CD14-positive monocyte (primary cell): ENCODE measurements at regions not wholly inside any gene's neighbourhood (a gene's known extent, or its start where the extent isn't known, plus 50 kb on each side); places are given as distances from the start of the nearest gene placed in this dataset.

Experiments
- DNase-seq, 3 donors: peaks; one replicate each; pipeline ENCODE4 v3.0.0-alpha.2; 2011 to 2022
- H2AFZ ChIP-seq: 2 replicates; pipeline ENCODE4 v1.6.0; 2012; ENCODE audit warnings: mild to moderate bottlenecking, low read depth, low read length, inconsistent platforms; ENCODE audit not compliant: insufficient read depth, poor library complexity, severe bottlenecking
- H3K27ac ChIP-seq, 2 donors: 1 replicate in 1 of 2; 2 replicates in 1 of 2; pipeline ENCODE4 v1.5.1; 2012 to 2013; ENCODE audit warnings: low read length in 2 of 2, control low read depth in 1 of 2, inconsistent platforms in 1 of 2, low read depth in 1 of 2, mild to moderate bottlenecking in 1 of 2
- H3K27me3 ChIP-seq, 2 donors: one replicate each; pipeline versions ENCODE4 v1.6.0 to v1.6.1; 2011 to 2013; ENCODE audit warnings: low read length in 2 of 2; ENCODE audit not compliant: control insufficient read depth in 2 of 2, insufficient read depth in 2 of 2
- H3K36me3 ChIP-seq, 2 donors: replicated peaks in 1 of 2; 1 replicate in 1 of 2; 2 replicates in 1 of 2; pipeline versions ENCODE4 v1.5.1 to v1.6.1; 2012 to 2013; ENCODE audit warnings: low read length in 2 of 2, control low read depth in 1 of 2, inconsistent platforms in 1 of 2, mild to moderate bottlenecking in 1 of 2; ENCODE audit not compliant: insufficient read depth in 2 of 2, control insufficient read depth in 1 of 2
- H3K4me1 ChIP-seq, 2 donors: 1 replicate in 1 of 2; 2 replicates in 1 of 2; pipeline versions ENCODE4 v1.5.1 to v1.6.1; 2012 to 2013; ENCODE audit warnings: low read length in 2 of 2, control low read depth in 1 of 2, inconsistent platforms in 1 of 2, mild to moderate bottlenecking in 1 of 2, moderate library complexity in 1 of 2; ENCODE audit not compliant: insufficient read depth in 2 of 2, control insufficient read depth in 1 of 2
- H3K4me2 ChIP-seq: replicated peaks from 2 replicates; pipeline ENCODE3; 2012; ENCODE audit warnings: low read length, moderate library complexity, mild to moderate bottlenecking; ENCODE audit not compliant: poor library complexity, severe bottlenecking; ENCODE audit errors: extremely low read depth
- H3K4me3 ChIP-seq, 3 experiments: fragments of 200-600 bp in 1 of 3; sonication (generic) in 1 of 3; replicated peaks in 1 of 3; 1 replicate in 2 of 3; 2 replicates in 1 of 3; pipeline ENCODE4 v1.5.1; 2011 to 2013; ENCODE audit warnings: low read length in 3 of 3, mild to moderate bottlenecking in 3 of 3, control low read depth in 2 of 3, low read depth in 2 of 3, inconsistent platforms in 1 of 3, moderate library complexity in 1 of 3
- H3K79me2 ChIP-seq: 2 replicates; pipeline ENCODE4 v1.6.0; 2012; ENCODE audit warnings: mild to moderate bottlenecking, control low read depth, inconsistent platforms, low read length, moderate library complexity; ENCODE audit not compliant: insufficient read depth
- H3K9ac ChIP-seq: 2 replicates; pipeline ENCODE4 v1.6.0; 2017; ENCODE audit warnings: low read length, mild to moderate bottlenecking; ENCODE audit not compliant: insufficient read depth, poor library complexity, severe bottlenecking
- H3K9me3 ChIP-seq, 2 donors: replicated peaks in 1 of 2; 1 replicate in 1 of 2; 2 replicates in 1 of 2; pipeline versions ENCODE4 v1.5.1 to v1.6.1; 2012 to 2013; ENCODE audit warnings: low read length in 2 of 2, control low read depth in 1 of 2; ENCODE audit not compliant: control insufficient read depth in 1 of 2, insufficient read depth in 1 of 2
- H4K20me1 ChIP-seq: 2 replicates; pipeline ENCODE4 v1.6.0; 2012; ENCODE audit warnings: mild to moderate bottlenecking, low read length, control low read depth, moderate library complexity; ENCODE audit not compliant: insufficient read depth
- H3K27ac Mint-ChIP-seq, 7 donors: one replicate each; pipeline ENCODE4 v1.8.0; 2020; ENCODE audit warnings: mild to moderate bottlenecking in 7 of 7, mixed read lengths in 7 of 7, moderate library complexity in 6 of 7, inconsistent platforms in 2 of 7
- H3K27me3 Mint-ChIP-seq, 3 donors: one replicate each; pipeline ENCODE4 v1.8.0; 2021 to 2022; ENCODE audit warnings: low read depth in 3 of 3, mild to moderate bottlenecking in 3 of 3, mixed read lengths in 3 of 3, moderate library complexity in 3 of 3, inconsistent platforms in 1 of 3
- H3K36me3 Mint-ChIP-seq, 2 donors: one replicate each; pipeline ENCODE4 v1.8.0; 2020; ENCODE audit warnings: mixed read lengths in 2 of 2, inconsistent platforms in 1 of 2, mild to moderate bottlenecking in 1 of 2
- H3K4me1 Mint-ChIP-seq: one replicate; pipeline ENCODE4 v1.8.0; 2020; ENCODE audit warnings: mild to moderate bottlenecking, mixed read lengths
- H3K4me3 Mint-ChIP-seq, 2 donors: one replicate each; pipeline ENCODE4 v1.8.0; 2020; ENCODE audit warnings: mild to moderate bottlenecking in 2 of 2, mixed read lengths in 2 of 2, moderate library complexity in 1 of 2
- H3K9me3 Mint-ChIP-seq, 7 donors: one replicate each; pipeline ENCODE4 v1.8.0; 2020 to 2022; ENCODE audit warnings: mixed read lengths in 7 of 7, mild to moderate bottlenecking in 6 of 7, moderate library complexity in 6 of 7, inconsistent platforms in 2 of 7
- CTCF ChIP-seq: fragments of 200-600 bp; IDR thresholded peaks from one replicate; pipeline ENCODE4 v1.8.0; 2022; ENCODE audit warnings: antibody characterized with exemption, mild to moderate bottlenecking
- WGBS: methylation state at CpG from one replicate; pipeline ENCODE4 v1.1.5; 2013; ENCODE audit warnings: missing lambda C conversion rate; ENCODE audit not compliant: insufficient coverage; 5-methylcytosine and 5-hydroxymethylcytosine counted together
- intact Hi-C, 2 donors: fragments of 100-400 bp; cut with micrococcal nuclease; formaldehyde crosslinking; loops; one replicate each; pipeline versions ENCODE4 v1.15.0 to v1.15.1; 2023

- H3K4me2 ChIP-seq: no peak overlapping the region
- no peaks in the 10 kb centered on the region for H3K79me2 ChIP-seq
- H3K4me1 ChIP-seq: no peaks in the 10 kb centered on the region
- no peak overlapping the region for H3K9ac ChIP-seq
- H3K4me1 Mint-ChIP-seq: no peaks in the 10 kb centered on the region
- H3K36me3 Mint-ChIP-seq: no peaks in the 10 kb centered on the region
- no peak overlapping the region for H3K27ac Mint-ChIP-seq
- no peaks in the 10 kb centered on the region for H3K27me3 ChIP-seq
- no peak for DNase-seq
- TF ChIP-seq CTCF: no peak
- H3K27ac ChIP-seq: no peak overlapping the region
- no peaks in the 10 kb centered on the region for H4K20me1 ChIP-seq
- no peaks in the 10 kb centered on the region for H3K36me3 ChIP-seq
- H3K9me3 ChIP-seq: no peaks in the 10 kb centered on the region
- H3K27me3 Mint-ChIP-seq: peaks cover 0 to 6% (median 0%) of the 10 kb centered on the region in 3 donors
- peaks cover 0 to 6% (median 1%) of the 10 kb centered on the region in 7 donors for H3K9me3 Mint-ChIP-seq
- no peak overlapping the region for H3K4me3 ChIP-seq
- no peak overlapping the region for H2AFZ ChIP-seq
- intact Hi-C loops: no loop called here
- H3K4me3 Mint-ChIP-seq: no peak overlapping the region
- 92% methylated on average over 12 of the region's 17 CpGs for WGBS
Observed at GRCh38 chr2:598058-598802, 79.0 kb downstream of the TMEM18 start.

GRCh38 chr2:595831-596592 is 81.2 kb downstream of the TMEM18 start:
- Histone ChIP-seq H3K4me3 (no peak overlapping the region), H3K9ac (no peak overlapping the region), H3K79me2 (no peaks in the 10 kb centered on the region), H2AFZ (no peak overlapping the region), H3K9me3 (no peaks in the 10 kb centered on the region), H3K4me1 (no peaks in the 10 kb centered on the region), H3K4me2 (no peak overlapping the region), H4K20me1 (no peaks in the 10 kb centered on the region), H3K27me3 (no peaks in the 10 kb centered on the region), H3K36me3 (no peaks in the 10 kb centered on the region), H3K27ac (no peak overlapping the region)
- Mint-ChIP-seq H3K4me3 (no peak overlapping the region), H3K4me1 (no peaks in the 10 kb centered on the region), H3K9me3 (peaks cover 0 to 6% (median 0%) of the 10 kb centered on the region in 7 donors), H3K27me3 (peaks cover 0 to 9% (median 0%) of the 10 kb centered on the region in 3 donors), H3K36me3 (no peaks in the 10 kb centered on the region), H3K27ac (no peak overlapping the region)
- no peak for TF ChIP-seq CTCF
- intact Hi-C loops: no loop called here
- DNase-seq: no peak
- WGBS: 89% methylated on average over 12 of the region's 13 CpGs
